Sigmoid colon (tissue), 4 donors: ENCODE measurements at regions not wholly inside any gene's neighbourhood (a gene's known extent, or its start where the extent isn't known, plus 50 kb on each side); places are given as distances from the start of the nearest gene placed in this dataset.

ENCODE experiments used
- CTCF ChIP-seq, 4 experiments: fragments of 450-650 bp in 3 of 4; fragments of 200-600 bp in 1 of 4; IDR thresholded peaks; one replicate each; pipeline ENCODE4 v1.5.1; 2016 to 2019; ENCODE audit warnings: antibody characterized with exemption in 4 of 4, mild to moderate bottlenecking in 3 of 4, moderate library complexity in 2 of 4
- EP300 ChIP-seq, 4 donors: sonication (generic); formaldehyde crosslinking; IDR thresholded peaks; one replicate each; pipeline ENCODE4 v1.6.1; 2017; ENCODE audit warnings: antibody characterized with exemption in 4 of 4
- POLR2A ChIP-seq, 2 donors: fragments of 450-650 bp; IDR thresholded peaks; one replicate each; pipeline ENCODE4 v1.6.1; 2016; ENCODE audit warnings: antibody characterized with exemption in 2 of 2, mild to moderate bottlenecking in 2 of 2, moderate library complexity in 2 of 2
- POLR2AphosphoS5 ChIP-seq, 4 donors: sonication (generic); formaldehyde crosslinking; IDR thresholded peaks; one replicate each; pipeline ENCODE4 v1.6.1; 2017; ENCODE audit warnings: antibody characterized with exemption in 4 of 4

- TF ChIP-seq CTCF (IDR thresholded peaks at IDR 0.05) (no peak), POLR2A (IDR thresholded peaks at IDR 0.05) (no peak), EP300 (IDR thresholded peaks at IDR 0.05) (no peak), POLR2AphosphoS5 (IDR thresholded peaks at IDR 0.05) (no peak)
These were observed 116.5 kb upstream of the RAB11FIP2 start for GRCh38 chr10:118163217-118163616.
